GM12892 (cell line): ENCODE measurements at regions not wholly inside any gene's neighbourhood (a gene's known extent, or its start where the extent isn't known, plus 50 kb on each side); places are given as distances from the start of the nearest gene placed in this dataset.

Experiments used
- POLR2A ChIP-seq: IDR thresholded peaks from 2 replicates; pipeline ENCODE4 v1.6.1; 2011; ENCODE audit warnings: low read depth, low read length, control low read depth
- TAF1 ChIP-seq: IDR thresholded peaks from 2 replicates; pipeline ENCODE4 v1.6.1; 2011; ENCODE audit warnings: low read depth, mild to moderate bottlenecking, control low read depth, low read length, borderline replicate concordance

DNA sequence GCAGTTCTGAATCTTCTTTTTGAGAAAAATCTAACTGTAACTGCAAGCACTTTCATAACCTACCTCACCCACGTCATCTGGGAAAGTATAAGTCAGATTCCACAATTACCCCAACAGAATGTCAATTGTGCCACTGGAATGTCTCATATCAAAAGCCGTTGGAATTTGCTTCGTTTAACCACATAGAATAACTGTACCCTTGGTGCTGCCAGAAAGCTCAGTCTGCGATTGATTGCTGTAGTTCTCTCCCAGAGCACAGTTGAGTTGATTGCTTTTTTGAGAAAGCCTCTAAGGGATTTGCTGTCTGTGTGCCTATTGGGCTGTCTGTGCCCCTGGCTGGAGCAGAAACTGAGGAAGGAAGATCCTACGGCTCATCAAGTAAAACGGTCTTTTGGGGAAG, 583.6 kb downstream of the TMEM38B start:
- TF ChIP-seq POLR2A (no peak), TAF1 (no peak)
